Neural progenitor cell (in vitro differentiated cells): ENCODE measurements at regions not wholly inside any gene's neighbourhood (a gene's known extent, or its start where the extent isn't known, plus 50 kb on each side); places are given as distances from the start of the nearest gene placed in this dataset.
"Not testable (repeated sequence)": the region's sequence is repeated elsewhere in the genome, so short reads cannot be mapped to it uniquely, and the experiment has no call there.

Experiments used
- EZH2 ChIP-seq: fragments of 200-600 bp; sonication (generic); IDR thresholded peaks from 2 replicates; pipeline ENCODE4 v1.6.1; 2017; ENCODE audit warnings: antibody characterized with exemption, mild to moderate bottlenecking, moderate library complexity
- EZH2phosphoT487 ChIP-seq: fragments of 200-600 bp; sonication (generic); IDR thresholded peaks from 2 replicates; pipeline ENCODE4 v1.6.1; 2017; ENCODE audit warnings: antibody characterized with exemption
- TF ChIP-seq, protein P1 (sequence below): fragments of 200-600 bp; sonication (generic); IDR thresholded peaks from 2 replicates; pipeline ENCODE4 v1.5.1; 2017; ENCODE audit warnings: antibody characterized with exemption, mild to moderate bottlenecking

DNA sequence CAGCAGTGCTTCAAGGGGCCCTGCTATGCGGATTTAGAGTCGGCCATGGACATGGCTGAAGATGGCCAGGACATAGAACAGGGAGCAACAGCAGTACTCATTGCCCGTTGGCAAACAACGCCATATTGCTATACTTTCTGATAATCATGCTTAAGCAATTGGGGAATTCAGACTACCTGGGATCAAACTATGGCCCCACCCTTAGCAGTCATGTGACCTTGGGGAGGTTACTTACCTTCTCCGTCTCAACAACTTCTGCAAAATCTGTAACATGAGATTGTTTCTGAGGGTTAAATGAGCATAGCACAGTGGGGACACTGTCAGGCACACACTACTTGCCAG, 62.1 kb upstream of the MSMB start:
- TF ChIP-seq, protein P1, sequence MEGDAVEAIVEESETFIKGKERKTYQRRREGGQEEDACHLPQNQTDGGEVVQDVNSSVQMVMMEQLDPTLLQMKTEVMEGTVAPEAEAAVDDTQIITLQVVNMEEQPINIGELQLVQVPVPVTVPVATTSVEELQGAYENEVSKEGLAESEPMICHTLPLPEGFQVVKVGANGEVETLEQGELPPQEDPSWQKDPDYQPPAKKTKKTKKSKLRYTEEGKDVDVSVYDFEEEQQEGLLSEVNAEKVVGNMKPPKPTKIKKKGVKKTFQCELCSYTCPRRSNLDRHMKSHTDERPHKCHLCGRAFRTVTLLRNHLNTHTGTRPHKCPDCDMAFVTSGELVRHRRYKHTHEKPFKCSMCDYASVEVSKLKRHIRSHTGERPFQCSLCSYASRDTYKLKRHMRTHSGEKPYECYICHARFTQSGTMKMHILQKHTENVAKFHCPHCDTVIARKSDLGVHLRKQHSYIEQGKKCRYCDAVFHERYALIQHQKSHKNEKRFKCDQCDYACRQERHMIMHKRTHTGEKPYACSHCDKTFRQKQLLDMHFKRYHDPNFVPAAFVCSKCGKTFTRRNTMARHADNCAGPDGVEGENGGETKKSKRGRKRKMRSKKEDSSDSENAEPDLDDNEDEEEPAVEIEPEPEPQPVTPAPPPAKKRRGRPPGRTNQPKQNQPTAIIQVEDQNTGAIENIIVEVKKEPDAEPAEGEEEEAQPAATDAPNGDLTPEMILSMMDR: not testable (repeated sequence)
- TF ChIP-seq EZH2, EZH2phosphoT487: not testable (repeated sequence)
